Mucosa of descending colon (tissue), 3 donors: ENCODE measurements at regions not wholly inside any gene's neighbourhood (a gene's known extent, or its start where the extent isn't known, plus 50 kb on each side); places are given as distances from the start of the nearest gene placed in this dataset.

Source experiments
- ATAC-seq: fragments of 200-7000 bp; cut with Tn5 transposase; one replicate; pipeline ENCODE4 v1.9.1; 2020; ENCODE audit warnings: mild to moderate bottlenecking, moderate library complexity
- DNase-seq, 3 donors: peaks; one replicate each; pipeline ENCODE4 v3.0.0-alpha.2; 2020
- H3K36me3 ChIP-seq: fragments of 200-600 bp; one replicate; pipeline ENCODE4 v1.8.0; 2021; ENCODE audit warnings: low read depth, mild to moderate bottlenecking
- H3K4me1 ChIP-seq: fragments of 200-600 bp; one replicate; pipeline ENCODE4 v1.8.0; 2021; ENCODE audit warnings: low read depth, mild to moderate bottlenecking
- H3K4me3 ChIP-seq: fragments of 200-600 bp; one replicate; pipeline ENCODE4 v1.8.0; 2021; ENCODE audit warnings: mild to moderate bottlenecking
- H3K9me3 ChIP-seq: fragments of 200-600 bp; one replicate; pipeline ENCODE4 v1.8.0; 2021; ENCODE audit warnings: mild to moderate bottlenecking
- CTCF ChIP-seq: fragments of 200-600 bp; IDR thresholded peaks from one replicate; pipeline ENCODE4 v1.8.0; 2022; ENCODE audit warnings: antibody characterized with exemption, mild to moderate bottlenecking
- intact Hi-C, 2 donors: fragments of 100-400 bp; cut with DNase I in 1 of 2; cut with micrococcal nuclease in 1 of 2; formaldehyde crosslinking; loops; one replicate each; pipeline versions ENCODE4 v1.11.0 to v1.11.1; 2022; cut with DNase I, micrococcal nuclease
- donor health status: DM: no; HTN: no; CAD: no; lungs with moderate emphysema.
- donor health status: DM: no; HTN: no; CAD: no.
- donor health status: DM: no; HTN: yes; CAD: no.

- no peak overlapping the region for H3K4me3 ChIP-seq
Observed at GRCh38 chr4:130608121-130608520, 1512.2 kb downstream of the C4orf33 start.

GRCh38 chr4:130628531-130628930 is 1532.6 kb downstream of the C4orf33 start:
- no peak for ATAC-seq
- Histone ChIP-seq H3K4me3 (no peak overlapping the region), H3K4me1 (no peaks in the 10 kb centered on the region), H3K36me3 (no peaks in the 10 kb centered on the region), H3K9me3 (no peaks in the 10 kb centered on the region)
- intact Hi-C loops, result no loop called here
- DNase-seq, result no peak
- no peak for TF ChIP-seq CTCF

More at GRCh38 chr4:130608121-130608520, 1512.2 kb downstream of the C4orf33 start:
- ATAC-seq (no peak), DNase-seq (no peak)
- intact Hi-C loops, result no loop called here
- Histone ChIP-seq H3K36me3 (no peaks in the 10 kb centered on the region), H3K4me1 (no peaks in the 10 kb centered on the region), H3K9me3 (no peaks in the 10 kb centered on the region)
- TF ChIP-seq CTCF, result no peak

GRCh38 chr4:130632731-130633604 is 1537.0 kb downstream of the C4orf33 start:
- no peak for TF ChIP-seq CTCF
- intact Hi-C loops, result no loop called here
- no peak for DNase-seq
- no peaks in the 10 kb centered on the region for H3K4me1 ChIP-seq
- ATAC-seq, result no peak
- H3K9me3 ChIP-seq, result no peaks in the 10 kb centered on the region
- no peak overlapping the region for H3K4me3 ChIP-seq
- no peaks in the 10 kb centered on the region for H3K36me3 ChIP-seq

- no peak for TF ChIP-seq CTCF
- DNase-seq, result no peak
- intact Hi-C loops, result no loop called here
- Histone ChIP-seq H3K9me3 (no peaks in the 10 kb centered on the region), H3K36me3 (no peaks in the 10 kb centered on the region), H3K4me1 (no peaks in the 10 kb centered on the region), H3K4me3 (no peak overlapping the region)
- ATAC-seq, result no peak
Observed at GRCh38 chr4:130636486-130636885, 1540.5 kb downstream of the C4orf33 start.

- H3K4me1 ChIP-seq, result no peaks in the 10 kb centered on the region
- H3K9me3 ChIP-seq, result no peaks in the 10 kb centered on the region
- intact Hi-C loops, result no loop called here
- no peak overlapping the region for H3K4me3 ChIP-seq
- DNase-seq (no peak), ATAC-seq (no peak)
- H3K36me3 ChIP-seq, result no peaks in the 10 kb centered on the region
- TF ChIP-seq CTCF, result no peak
Observed at GRCh38 chr4:130640592-130640991, 1544.6 kb downstream of the C4orf33 start.
